Suppressor macrophage (primary cell): ENCODE measurements at regions not wholly inside any gene's neighbourhood (a gene's known extent, or its start where the extent isn't known, plus 50 kb on each side); places are given as distances from the start of the nearest gene placed in this dataset.
"Not testable (repeated sequence)": the region's sequence is repeated elsewhere in the genome, so short reads cannot be mapped to it uniquely, and the experiment has no call there.

Experiments
- DNase-seq, 4 experiments: peaks; one replicate each; pipeline ENCODE4 v3.0.0-alpha.2; 2020 to 2022

- DNase-seq, result no peak
Measured at GRCh38 chr7:81175275-81175940, 256.6 kb upstream of the SEMA3C start.

GRCh38 chr7:81173766-81174281 is 255.0 kb upstream of the SEMA3C start:
- no peak for DNase-seq

DNA sequence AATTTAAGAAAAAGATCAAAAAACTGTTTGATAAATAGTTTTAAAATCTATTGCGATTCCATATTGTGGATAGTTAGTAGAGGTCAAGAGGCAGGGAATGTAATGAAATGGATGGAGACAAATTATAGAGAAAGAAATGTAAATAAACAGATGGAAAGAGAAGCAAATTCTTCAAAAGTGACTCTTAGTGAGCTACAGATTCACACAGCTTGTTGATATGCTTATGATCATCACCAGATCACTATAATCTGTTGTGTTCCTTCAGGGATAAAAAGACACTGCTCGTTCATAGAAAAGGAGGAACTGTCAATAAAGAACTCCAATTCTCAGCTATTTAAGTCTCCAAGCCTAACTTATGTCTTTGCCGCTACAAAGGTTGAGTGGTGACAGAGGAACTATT is 251.4 kb upstream of the SEMA3C start:
- no peak for DNase-seq

GRCh38 chr7:81167934-81168333 is 249.1 kb upstream of the SEMA3C start:
- DNase-seq, result no peak

GRCh38 chr7:81165070-81165469 is 246.2 kb upstream of the SEMA3C start:
- no peak for DNase-seq

DNA sequence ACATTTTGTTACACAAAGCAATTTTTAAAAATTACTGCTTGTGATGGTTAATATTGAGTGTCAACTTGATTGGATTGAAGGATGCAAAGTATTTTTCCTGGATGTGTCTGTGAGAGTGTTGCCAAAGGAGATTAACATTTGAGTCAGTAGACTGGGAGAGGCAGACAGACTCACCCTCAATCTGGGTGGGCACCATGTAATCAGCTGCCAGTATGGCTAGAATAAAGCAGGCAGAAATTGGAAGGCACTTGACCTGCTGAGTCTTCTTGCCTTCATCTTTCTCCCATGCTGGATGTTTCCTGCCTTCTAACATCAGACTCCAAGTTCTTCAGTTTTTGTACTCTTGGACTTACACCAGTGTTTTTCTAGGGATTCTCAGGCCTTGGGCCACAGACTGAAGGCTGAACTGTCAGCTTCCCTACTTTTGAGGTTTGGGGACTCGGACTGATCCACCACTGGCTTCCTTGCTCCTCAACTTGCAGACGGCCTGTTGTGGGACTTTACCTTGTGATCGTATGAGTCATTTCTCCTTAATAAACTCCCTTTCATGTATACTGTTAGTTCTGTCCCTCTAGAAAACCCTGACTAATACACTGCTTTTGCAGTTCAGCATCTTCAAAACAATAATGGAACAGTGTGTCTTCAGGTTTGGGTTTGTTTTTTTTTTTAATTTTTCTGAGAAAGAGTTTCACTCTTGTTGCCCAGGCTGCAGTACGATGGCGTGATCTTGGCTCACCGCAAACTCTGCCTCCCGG is 244.1 kb upstream of the SEMA3C start:
- peak in 2 of 4 experiments; percentile 5 to 21 for DNase-seq

GRCh38 chr7:81162234-81162633 is 243.4 kb upstream of the SEMA3C start:
- no peak for DNase-seq

GRCh38 chr7:81161451-81162075 is 242.7 kb upstream of the SEMA3C start:
- peak in 1 of 4 experiments; percentile 21 for DNase-seq

- DNase-seq, result no peak
Measured at GRCh38 chr7:81159402-81159801, 240.6 kb upstream of the SEMA3C start.

- DNase-seq, result no peak
Measured at GRCh38 chr7:81158189-81158588, 239.3 kb upstream of the SEMA3C start.

DNA sequence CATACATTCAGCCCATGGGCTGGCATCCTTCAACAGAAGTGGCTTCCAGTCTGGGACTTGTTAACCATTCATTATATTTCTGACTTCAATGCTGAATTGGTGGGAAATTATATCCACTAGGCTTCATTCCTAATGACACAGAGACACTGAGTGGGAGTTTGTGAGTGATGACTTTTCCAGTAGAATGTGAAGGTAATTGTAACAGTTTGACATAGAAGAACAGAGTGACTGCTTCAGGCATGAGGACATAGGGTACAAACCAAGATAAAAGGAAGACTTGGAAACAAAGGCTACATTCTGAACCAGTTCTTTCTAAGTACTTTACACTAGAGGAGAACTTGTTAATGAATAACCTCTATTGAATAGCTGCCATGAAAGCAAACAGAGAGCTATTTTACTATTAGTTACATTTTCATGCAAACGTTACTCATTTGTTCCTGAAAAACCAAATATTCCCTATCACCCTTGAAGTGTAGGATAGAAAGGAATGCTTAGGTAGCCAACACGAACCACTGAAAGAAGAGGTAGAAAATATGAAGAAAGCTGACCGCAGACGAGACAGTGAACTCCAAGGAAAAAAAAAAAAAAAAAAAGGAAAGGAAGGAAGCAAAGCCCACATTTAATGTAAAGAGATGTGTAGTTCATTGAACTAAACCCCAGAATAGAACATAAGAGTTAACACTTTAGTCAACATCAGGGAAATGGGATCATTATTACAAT is 237.0 kb upstream of the SEMA3C start:
- no peak for DNase-seq

GRCh38 chr7:81154565-81154964 is 235.7 kb upstream of the SEMA3C start:
- no peak for DNase-seq

- not testable (repeated sequence) for DNase-seq
Measured at GRCh38 chr7:81152925-81153324, 234.1 kb upstream of the SEMA3C start.

DNA sequence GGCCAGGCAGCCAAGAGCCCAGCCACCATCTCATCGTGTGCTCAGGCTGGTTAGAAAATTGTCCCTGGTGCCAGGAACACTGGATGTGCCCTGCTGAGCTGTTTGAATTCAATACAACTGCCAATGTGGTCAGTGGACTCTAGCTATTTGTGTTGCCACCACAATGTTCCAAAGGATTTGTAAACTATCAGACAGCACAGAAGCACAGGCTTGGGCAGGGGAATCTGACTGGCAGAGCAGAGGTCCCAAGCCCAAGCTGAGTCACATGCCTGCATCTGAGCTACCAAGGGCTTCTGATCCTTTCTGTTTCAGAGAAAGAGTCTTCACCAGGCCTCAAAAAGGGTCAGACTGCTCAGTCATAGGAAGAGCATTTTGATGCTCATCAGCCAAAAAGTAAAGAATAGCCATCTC is 232.1 kb upstream of the SEMA3C start:
- DNase-seq, result no peak

DNA sequence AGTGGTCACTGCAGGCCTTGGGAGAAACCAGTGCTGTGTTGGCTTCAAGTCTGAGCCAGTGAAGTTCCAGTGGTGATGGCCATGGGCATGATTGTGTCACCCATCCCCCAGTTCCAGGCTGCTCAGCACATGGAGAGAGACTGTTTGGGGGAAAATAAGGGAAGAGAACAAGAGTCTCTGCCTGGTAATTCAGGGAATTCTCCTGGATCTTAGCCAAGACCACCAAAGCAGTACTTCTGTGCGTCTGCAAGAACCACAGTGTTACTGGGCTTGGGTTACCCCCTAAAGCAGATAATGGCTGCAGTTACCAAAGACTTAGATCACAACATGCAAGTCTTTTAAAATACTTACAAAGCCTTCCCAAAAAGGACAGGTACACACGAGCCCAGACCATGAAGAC is 225.0 kb upstream of the SEMA3C start:
- DNase-seq, result no peak

DNA sequence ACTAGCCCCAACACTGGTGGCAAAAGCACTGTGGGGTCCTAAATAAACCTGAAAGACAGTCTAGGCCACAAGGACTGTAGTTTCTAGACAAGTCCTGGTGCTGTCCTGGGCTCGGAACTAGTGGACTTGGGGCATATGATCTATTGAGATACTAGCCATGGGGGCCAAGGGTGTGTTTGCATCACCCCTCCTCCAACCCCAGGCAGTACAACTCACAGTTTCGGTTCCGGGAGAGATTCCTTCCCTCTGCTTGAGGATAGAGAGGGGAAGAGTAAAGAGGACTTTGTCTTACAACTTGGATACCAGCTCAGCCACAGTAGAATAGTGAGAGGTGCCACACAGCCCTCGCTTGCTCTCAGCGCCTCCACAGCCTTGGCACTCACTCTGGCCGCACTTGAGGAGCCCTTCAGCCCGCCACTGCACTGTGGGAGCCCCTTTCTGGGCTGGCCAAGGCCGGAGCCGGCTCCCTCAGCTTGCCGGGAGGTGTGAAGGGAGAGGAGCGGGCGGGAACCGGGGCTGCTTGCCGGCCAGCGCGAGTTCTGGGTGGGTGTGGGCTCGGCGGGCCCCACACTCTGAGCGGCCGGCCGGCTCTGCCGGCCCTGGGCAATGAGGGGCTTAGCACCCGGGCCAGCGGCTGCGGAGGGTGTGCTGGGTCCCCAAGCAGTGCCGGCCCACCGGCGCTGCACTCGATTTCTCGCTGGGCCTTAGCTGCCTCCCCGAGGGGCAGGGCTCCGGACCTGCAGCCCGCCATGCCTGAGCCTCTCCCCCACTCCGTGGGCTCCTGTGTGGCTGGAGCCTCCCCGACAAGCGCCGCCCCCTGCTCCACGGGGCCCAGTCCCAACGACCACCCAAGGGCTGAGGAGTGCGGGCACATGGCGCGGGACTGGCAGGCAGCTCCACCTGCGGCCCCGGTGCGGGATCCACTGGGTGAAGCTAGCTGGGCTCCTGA is 222.7 kb upstream of the SEMA3C start:
- DNase-seq, result peak; percentile 13 to 65 (median 44)

GRCh38 chr7:81140775-81141174 is 221.9 kb upstream of the SEMA3C start:
- peak; percentile 44 to 86 (median 76) for DNase-seq

- peak; percentile 41 to 77 (median 64) for DNase-seq
Measured at GRCh38 chr7:81140252-81140651, 221.4 kb upstream of the SEMA3C start.

DNA sequence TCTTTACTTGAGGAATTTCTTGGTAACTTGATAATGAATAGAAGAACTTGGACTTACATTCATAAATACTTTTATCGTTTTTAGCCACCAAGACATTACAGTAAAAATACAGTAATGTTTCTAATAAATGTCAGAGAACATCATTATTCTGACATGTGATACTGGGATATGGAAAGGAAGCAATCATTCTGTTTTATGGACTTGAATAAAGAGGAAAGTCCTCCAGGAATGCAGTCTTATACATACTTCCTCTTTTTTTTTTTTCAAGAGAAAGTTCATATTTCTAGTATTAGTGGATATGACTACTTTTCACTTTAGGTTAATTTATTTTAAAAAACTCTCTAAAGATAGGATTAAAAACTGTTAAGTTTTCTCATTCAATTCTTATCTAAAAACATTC is 220.0 kb upstream of the SEMA3C start:
- DNase-seq, result peak in 2 of 4 experiments; percentile 56 to 59

- no peak for DNase-seq
Measured at GRCh38 chr7:81135324-81135723, 216.5 kb upstream of the SEMA3C start.

DNA sequence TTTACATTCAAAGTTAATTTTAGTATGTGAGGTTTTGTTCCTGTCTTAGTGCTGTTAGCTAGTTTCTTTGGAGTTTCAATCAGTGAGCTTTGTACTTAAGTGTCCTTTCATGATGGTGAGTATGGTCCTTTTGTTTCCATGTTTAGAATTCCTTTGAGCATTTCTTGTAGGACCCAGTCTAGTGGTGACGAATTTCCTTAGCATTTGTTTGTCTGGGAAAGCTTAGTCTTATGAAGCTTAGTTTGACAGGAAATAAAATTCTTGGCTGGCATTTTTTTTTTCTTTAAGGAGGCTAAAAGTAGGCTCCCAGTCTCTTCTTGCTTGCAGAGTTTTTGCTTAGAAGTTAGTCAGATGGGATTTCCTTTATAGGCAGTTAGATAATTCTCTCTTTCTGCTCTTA is 209.2 kb upstream of the SEMA3C start:
- no peak for DNase-seq

GRCh38 chr7:81120803-81121202 is 202.0 kb upstream of the SEMA3C start:
- no peak for DNase-seq
